ENCODE measurements at regions not wholly inside any gene's neighbourhood (a gene's known extent, or its start where the extent isn't known, plus 50 kb on each side); places are given as distances from the start of the nearest gene placed in this dataset.
"Not testable (repeated sequence)": the region's sequence is repeated elsewhere in the genome, so short reads cannot be mapped to it uniquely, and the experiment has no call there.

DNA sequence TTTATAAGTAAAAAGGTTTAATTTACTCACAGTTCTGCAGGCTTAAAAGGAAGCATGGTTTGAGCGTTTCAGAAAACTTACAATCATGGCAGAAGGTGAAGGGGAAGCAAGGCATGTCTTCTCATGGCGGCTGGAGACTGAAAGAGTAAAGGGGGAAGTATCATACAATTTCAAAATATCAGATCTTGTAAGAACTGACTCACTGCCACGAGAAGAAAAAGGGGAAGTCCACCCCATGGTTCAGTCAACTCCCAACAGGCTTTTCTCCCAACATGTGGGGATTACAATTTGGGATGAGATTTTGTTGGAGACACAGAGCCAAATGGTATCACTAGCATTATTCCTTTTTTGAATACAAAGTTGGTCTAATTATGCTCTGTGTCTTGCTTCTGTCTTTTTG, 627.9 kb upstream of the ST8SIA4 start:
- ATAC-seq (peak; percentile 46), DNase-seq (no peak)
- H3K9me3 ChIP-seq: no peaks in the 10 kb centered on the region
- no peaks in the 10 kb centered on the region for H3K27me3 ChIP-seq
- no peak overlapping the region for H3K27ac ChIP-seq
- H3K4me3 ChIP-seq: no peak overlapping the region
- H3K4me1 ChIP-seq: no peaks in the 10 kb centered on the region
- H3K36me3 ChIP-seq: no peaks in the 10 kb centered on the region
- no peak for TF ChIP-seq CTCF (IDR thresholded peaks at IDR 0.05)
- intact Hi-C loops (cut with DNase I): no loop called here

DNA sequence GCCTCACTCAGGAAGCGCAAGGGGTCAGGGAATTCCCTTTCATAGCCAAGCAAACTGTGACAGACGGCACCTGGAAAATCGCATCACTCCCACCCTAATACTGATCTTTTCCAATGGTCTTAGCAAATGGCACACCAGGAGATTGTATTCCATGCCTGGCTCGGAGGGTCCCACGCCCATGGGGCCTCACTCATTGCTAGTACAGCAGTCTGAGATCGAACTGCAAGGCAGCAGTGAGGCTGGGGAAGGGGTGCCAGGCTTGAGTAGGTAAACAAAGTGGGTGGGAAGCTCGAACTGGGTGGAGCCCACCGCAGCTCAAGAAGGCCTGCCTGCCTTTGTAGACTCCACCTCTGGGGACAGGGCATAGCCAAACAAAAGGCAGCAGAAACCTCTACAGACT, 626.0 kb upstream of the ST8SIA4 start:
- H3K9me3 ChIP-seq; DNase-seq; H3K4me1 ChIP-seq; intact Hi-C loops (cut with DNase I); H3K27me3 ChIP-seq; H3K27ac ChIP-seq; H3K36me3 ChIP-seq; H3K4me3 ChIP-seq; ATAC-seq: not testable (repeated sequence)

DNA sequence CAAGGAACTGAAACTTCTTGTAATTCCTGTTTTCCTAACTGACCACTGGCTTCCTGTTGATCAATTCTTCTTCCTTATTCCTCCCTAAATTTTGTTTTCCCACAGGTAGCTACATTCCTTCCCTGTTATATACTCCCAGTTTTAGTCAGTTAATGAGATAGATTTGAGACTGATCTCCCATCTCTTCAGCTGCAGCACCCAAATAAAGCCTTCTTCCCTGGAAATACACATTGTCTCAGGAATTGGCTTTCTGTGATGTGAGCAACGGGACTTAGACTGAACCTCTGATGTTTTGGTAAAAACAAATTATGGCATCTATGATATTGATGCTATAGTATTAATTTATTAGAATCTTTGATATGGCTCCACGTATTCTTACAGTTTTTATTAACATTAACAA, 617.3 kb upstream of the ST8SIA4 start:
- Histone ChIP-seq H3K27ac (no peak overlapping the region), H3K4me3 (no peak overlapping the region), H3K4me1 (no peaks in the 10 kb centered on the region), H3K27me3 (no peaks in the 10 kb centered on the region), H3K36me3 (no peaks in the 10 kb centered on the region), H3K9me3 (no peaks in the 10 kb centered on the region)
- ATAC-seq: no peak
- no peak for DNase-seq
- no peak for TF ChIP-seq CTCF (IDR thresholded peaks at IDR 0.05)
- intact Hi-C loops (cut with DNase I): no loop called here

GRCh38 chr5:101517795-101518194, 614.7 kb upstream of the ST8SIA4 start:
- H3K36me3 ChIP-seq: no peaks in the 10 kb centered on the region
- intact Hi-C loops (cut with DNase I): no loop called here
- ATAC-seq (no peak), DNase-seq (no peak)
- H3K4me3 ChIP-seq: no peak overlapping the region
- no peak for TF ChIP-seq CTCF (IDR thresholded peaks at IDR 0.05)
- no peaks in the 10 kb centered on the region for H3K9me3 ChIP-seq
- no peaks in the 10 kb centered on the region for H3K4me1 ChIP-seq
- no peak overlapping the region for H3K27ac ChIP-seq
- H3K27me3 ChIP-seq: no peaks in the 10 kb centered on the region

DNA sequence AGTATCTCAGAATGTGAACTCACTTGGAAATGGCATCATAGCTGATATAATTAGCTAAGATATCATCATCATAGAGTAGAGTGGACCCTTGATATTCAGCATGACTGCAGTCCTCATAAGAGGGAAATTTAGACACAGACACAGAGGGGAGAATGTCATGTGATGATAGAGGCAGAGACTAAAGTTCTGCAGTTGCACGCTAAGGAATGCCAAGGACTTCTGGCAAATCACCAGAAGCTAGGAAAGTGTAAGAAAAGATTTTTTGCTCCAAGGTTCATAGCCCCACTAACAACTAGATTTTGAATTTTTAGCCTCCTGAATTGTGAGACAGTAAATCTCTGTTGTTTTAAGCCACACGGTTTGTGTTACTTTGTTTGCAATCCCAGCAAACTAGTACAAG, 612.6 kb upstream of the ST8SIA4 start:
- ATAC-seq: no peak
- H3K27me3 ChIP-seq: no peaks in the 10 kb centered on the region
- H3K9me3 ChIP-seq: no peaks in the 10 kb centered on the region
- no peak overlapping the region for H3K27ac ChIP-seq
- no peak for DNase-seq
- H3K4me3 ChIP-seq: no peak overlapping the region
- intact Hi-C loops (cut with DNase I): no loop called here
- TF ChIP-seq CTCF (IDR thresholded peaks at IDR 0.05): no peak
- H3K36me3 ChIP-seq: no peaks in the 10 kb centered on the region
- H3K4me1 ChIP-seq: no peaks in the 10 kb centered on the region

- DNase-seq (no peak), ATAC-seq (peak; percentile 48)
- intact Hi-C loops (cut with DNase I): no loop called here
These were observed 602.9 kb upstream of the ST8SIA4 start for GRCh38 chr5:101505891-101506570.

More at GRCh38 chr5:101505891-101506570, 602.9 kb upstream of the ST8SIA4 start:
- no peak for TF ChIP-seq CTCF (IDR thresholded peaks at IDR 0.05)
- Histone ChIP-seq H3K27me3 (no peaks in the 10 kb centered on the region), H3K4me1 (no peaks in the 10 kb centered on the region), H3K9me3 (peaks cover 7% of the 10 kb centered on the region), H3K36me3 (no peaks in the 10 kb centered on the region), H3K4me3 (no peak overlapping the region), H3K27ac (no peak overlapping the region)
